Mononuclear cell (primary cell): ENCODE measurements at regions not wholly inside any gene's neighbourhood (a gene's known extent, or its start where the extent isn't known, plus 50 kb on each side); places are given as distances from the start of the nearest gene placed in this dataset.

Experiments
- H3K27me3 ChIP-seq: 2 replicates; pipeline ENCODE4 v1.6.0; 2011; ENCODE audit warnings: low read length, control low read depth; ENCODE audit not compliant: insufficient read depth
- H3K4me1 ChIP-seq: 2 replicates; pipeline ENCODE4 v1.5.1; 2011; ENCODE audit warnings: mild to moderate bottlenecking, low read length, control low read depth; ENCODE audit not compliant: insufficient read depth
- H3K4me3 ChIP-seq: 2 replicates; pipeline ENCODE4 v1.5.1; 2011; ENCODE audit warnings: mild to moderate bottlenecking, low read length, moderate library complexity
- H3K9me3 ChIP-seq: 2 replicates; pipeline ENCODE4 v1.5.1; 2011; ENCODE audit warnings: low read depth, mild to moderate bottlenecking, control low read depth, low read length

GRCh38 chr2:225930687-225931086, 531.2 kb downstream of the NYAP2 start:
- Histone ChIP-seq H3K4me1 (no peaks in the 10 kb centered on the region), H3K27me3 (no peaks in the 10 kb centered on the region), H3K9me3 (no peaks in the 10 kb centered on the region), H3K4me3 (no peak overlapping the region)

- Histone ChIP-seq H3K9me3 (no peaks in the 10 kb centered on the region), H3K27me3 (no peaks in the 10 kb centered on the region), H3K4me1 (no peaks in the 10 kb centered on the region), H3K4me3 (no peak overlapping the region)
These were observed 521.2 kb downstream of the NYAP2 start for GRCh38 chr2:225920621-225921220.

- Histone ChIP-seq H3K4me1 (no peaks in the 10 kb centered on the region), H3K9me3 (no peaks in the 10 kb centered on the region), H3K4me3 (no peak overlapping the region), H3K27me3 (peaks cover 3% of the 10 kb centered on the region)
These were observed 517.2 kb downstream of the NYAP2 start for GRCh38 chr2:225916692-225917091.

- H3K27me3 ChIP-seq = peaks cover 3% of the 10 kb centered on the region
- no peaks in the 10 kb centered on the region for H3K4me1 ChIP-seq
- no peaks in the 10 kb centered on the region for H3K9me3 ChIP-seq
- H3K4me3 ChIP-seq = no peak overlapping the region
These were observed 511.5 kb downstream of the NYAP2 start for GRCh38 chr2:225911019-225911418.

GRCh38 chr2:225895126-225895525, 495.6 kb downstream of the NYAP2 start:
- Histone ChIP-seq H3K4me1 (no peaks in the 10 kb centered on the region), H3K27me3 (peaks cover 3% of the 10 kb centered on the region), H3K9me3 (no peaks in the 10 kb centered on the region), H3K4me3 (no peak overlapping the region)

- Histone ChIP-seq H3K4me3 (no peak overlapping the region), H3K27me3 (peaks cover 3% of the 10 kb centered on the region), H3K4me1 (no peaks in the 10 kb centered on the region), H3K9me3 (no peaks in the 10 kb centered on the region)
These were observed 494.9 kb downstream of the NYAP2 start for GRCh38 chr2:225894236-225894980.

GRCh38 chr2:225893151-225893550, 493.6 kb downstream of the NYAP2 start:
- Histone ChIP-seq H3K4me1 (no peaks in the 10 kb centered on the region), H3K4me3 (no peak overlapping the region), H3K9me3 (no peaks in the 10 kb centered on the region), H3K27me3 (peaks cover 3% of the 10 kb centered on the region)

- Histone ChIP-seq H3K4me1 (no peaks in the 10 kb centered on the region), H3K27me3 (no peaks in the 10 kb centered on the region), H3K4me3 (no peak overlapping the region), H3K9me3 (no peaks in the 10 kb centered on the region)
These were observed 492.3 kb downstream of the NYAP2 start for GRCh38 chr2:225891771-225892170.

- H3K9me3 ChIP-seq = no peaks in the 10 kb centered on the region
These were observed 491.5 kb downstream of the NYAP2 start for GRCh38 chr2:225891013-225891412.

GRCh38 chr2:225889452-225889851, 489.9 kb downstream of the NYAP2 start:
- no peak overlapping the region for H3K4me3 ChIP-seq
- H3K4me1 ChIP-seq = no peaks in the 10 kb centered on the region
- no peaks in the 10 kb centered on the region for H3K27me3 ChIP-seq
- H3K9me3 ChIP-seq = no peaks in the 10 kb centered on the region

More at GRCh38 chr2:225891013-225891412, 491.5 kb downstream of the NYAP2 start:
- Histone ChIP-seq H3K27me3 (no peaks in the 10 kb centered on the region), H3K4me3 (no peak overlapping the region), H3K4me1 (no peaks in the 10 kb centered on the region)

GRCh38 chr2:225867071-225867470, 467.6 kb downstream of the NYAP2 start:
- H3K9me3 ChIP-seq = no peaks in the 10 kb centered on the region
- no peaks in the 10 kb centered on the region for H3K27me3 ChIP-seq
- H3K4me3 ChIP-seq = no peak overlapping the region
- H3K4me1 ChIP-seq = no peaks in the 10 kb centered on the region

- H3K9me3 ChIP-seq = no peaks in the 10 kb centered on the region
- H3K4me1 ChIP-seq = no peaks in the 10 kb centered on the region
- no peaks in the 10 kb centered on the region for H3K27me3 ChIP-seq
- no peak overlapping the region for H3K4me3 ChIP-seq
These were observed 466.0 kb downstream of the NYAP2 start for GRCh38 chr2:225865468-225865867.

- H3K27me3 ChIP-seq = no peaks in the 10 kb centered on the region
- no peak overlapping the region for H3K4me3 ChIP-seq
These were observed 464.9 kb downstream of the NYAP2 start for GRCh38 chr2:225864394-225864793.

GRCh38 chr2:225842939-225843338, 443.4 kb downstream of the NYAP2 start:
- Histone ChIP-seq H3K4me3 (no peak overlapping the region), H3K4me1 (no peaks in the 10 kb centered on the region), H3K9me3 (no peaks in the 10 kb centered on the region), H3K27me3 (no peaks in the 10 kb centered on the region)

More at GRCh38 chr2:225864394-225864793, 464.9 kb downstream of the NYAP2 start:
- Histone ChIP-seq H3K9me3 (no peaks in the 10 kb centered on the region), H3K4me1 (no peaks in the 10 kb centered on the region)

- Histone ChIP-seq H3K4me1 (no peaks in the 10 kb centered on the region), H3K9me3 (no peaks in the 10 kb centered on the region), H3K4me3 (no peak overlapping the region), H3K27me3 (no peaks in the 10 kb centered on the region)
These were observed 441.8 kb downstream of the NYAP2 start for GRCh38 chr2:225841314-225841713.

- Histone ChIP-seq H3K4me3 (no peak overlapping the region), H3K27me3 (no peaks in the 10 kb centered on the region), H3K4me1 (no peaks in the 10 kb centered on the region), H3K9me3 (no peaks in the 10 kb centered on the region)
These were observed 437.8 kb downstream of the NYAP2 start for GRCh38 chr2:225837328-225837727.
